Mesenchymal stem cell (in vitro differentiated cells and primary cell): ENCODE measurements at regions not wholly inside any gene's neighbourhood (a gene's known extent, or its start where the extent isn't known, plus 50 kb on each side); places are given as distances from the start of the nearest gene placed in this dataset.

ENCODE experiments used
- DNase-seq: peaks from one replicate; pipeline ENCODE4 v3.0.0-alpha.2; 2013
- H2AFZ ChIP-seq: one replicate; pipeline ENCODE4 v1.6.1; 2013; ENCODE audit warnings: low read depth, mild to moderate bottlenecking, control low read depth, inconsistent platforms, low read length, moderate library complexity
- H2AK5ac ChIP-seq: 2 replicates; pipeline ENCODE4 v1.6.1; 2013; ENCODE audit warnings: low read length, moderate library complexity, mild to moderate bottlenecking, inconsistent platforms; ENCODE audit not compliant: severe bottlenecking
- H2BK120ac ChIP-seq: one replicate; pipeline ENCODE4 v1.6.1; 2013; ENCODE audit warnings: low read depth, mild to moderate bottlenecking, inconsistent platforms, low read length, moderate library complexity
- H2BK12ac ChIP-seq, 2 experiments: one replicate each; pipeline ENCODE4 v1.6.1; 2013; ENCODE audit warnings: inconsistent platforms in 2 of 2, low read length in 2 of 2, mild to moderate bottlenecking in 2 of 2, moderate library complexity in 2 of 2, control low read depth in 1 of 2
- H2BK15ac ChIP-seq: one replicate; pipeline ENCODE4 v1.6.1; 2013; ENCODE audit warnings: mild to moderate bottlenecking, low read depth, inconsistent platforms; ENCODE audit not compliant: poor library complexity, severe bottlenecking
- H2BK5ac ChIP-seq: 2 replicates; pipeline ENCODE4 v1.6.1; 2013; ENCODE audit warnings: low read depth, mild to moderate bottlenecking, low read length, control low read depth, inconsistent platforms; ENCODE audit not compliant: poor library complexity, severe bottlenecking
- H3K14ac ChIP-seq, 2 experiments: one replicate each; pipeline ENCODE4 v1.6.1; 2013; ENCODE audit warnings: inconsistent platforms in 2 of 2, low read length in 2 of 2, control low read depth in 1 of 2, mild to moderate bottlenecking in 1 of 2, moderate library complexity in 1 of 2
- H3K18ac ChIP-seq, 2 experiments: one replicate each; pipeline ENCODE4 v1.6.1; 2013; ENCODE audit warnings: inconsistent platforms in 2 of 2, low read length in 2 of 2, control low read depth in 1 of 2, low read depth in 1 of 2, mild to moderate bottlenecking in 1 of 2
- H3K23ac ChIP-seq, 2 experiments: one replicate each; pipeline ENCODE4 v1.6.1; 2013; ENCODE audit warnings: inconsistent platforms in 2 of 2, low read length in 2 of 2, mild to moderate bottlenecking in 2 of 2, moderate library complexity in 2 of 2, control low read depth in 1 of 2
- H3K27ac ChIP-seq: 2 replicates; pipeline ENCODE4 v1.5.1; 2013; ENCODE audit warnings: mild to moderate bottlenecking, moderate library complexity, low read length, control low read depth, inconsistent platforms; ENCODE audit not compliant: poor library complexity, severe bottlenecking
- H3K27me3 ChIP-seq, 2 experiments: 2 replicates each; pipeline versions ENCODE4 v1.6.1 to v1.7.0; 2013; ENCODE audit warnings: low read length in 2 of 2, mild to moderate bottlenecking in 2 of 2, moderate library complexity in 2 of 2, control low read depth in 1 of 2, inconsistent platforms in 1 of 2; ENCODE audit not compliant: control insufficient read depth in 1 of 2, insufficient read depth in 1 of 2
- H3K36me3 ChIP-seq, 2 experiments: 2 replicates each; pipeline versions ENCODE4 v1.6.1 to v1.7.0; 2013; ENCODE audit warnings: low read length in 2 of 2, control low read depth in 1 of 2, inconsistent platforms in 1 of 2, low read depth in 1 of 2, mild to moderate bottlenecking in 1 of 2; ENCODE audit not compliant: insufficient read depth in 2 of 2, control insufficient read depth in 1 of 2
- H3K4ac ChIP-seq, 2 experiments: one replicate each; pipeline ENCODE4 v1.6.1; 2013; ENCODE audit warnings: inconsistent platforms in 2 of 2, low read length in 2 of 2, mild to moderate bottlenecking in 2 of 2, moderate library complexity in 2 of 2, control low read depth in 1 of 2, low read depth in 1 of 2
- H3K4me1 ChIP-seq: 2 replicates; pipeline ENCODE4 v1.6.1; 2013; ENCODE audit warnings: low read depth, low read length, control low read depth; ENCODE audit not compliant: control insufficient read depth, insufficient read depth
- H3K4me2 ChIP-seq: 2 replicates; pipeline ENCODE4 v1.6.1; 2013; ENCODE audit warnings: low read length, mild to moderate bottlenecking, inconsistent platforms; ENCODE audit not compliant: poor library complexity, severe bottlenecking
- H3K4me3 ChIP-seq, 2 experiments: 2 replicates each; pipeline versions ENCODE4 v1.5.1 to v1.7.0; 2013; ENCODE audit warnings: low read length in 2 of 2, mild to moderate bottlenecking in 2 of 2, control low read depth in 1 of 2, low read depth in 1 of 2; ENCODE audit not compliant: insufficient read depth in 1 of 2
- H3K79me1 ChIP-seq: replicated peaks from 2 replicates; pipeline ENCODE4 v1.6.1; 2013; ENCODE audit warnings: mild to moderate bottlenecking, control low read depth, low read length, inconsistent platforms; ENCODE audit not compliant: poor library complexity, severe bottlenecking
- H3K9ac ChIP-seq: 2 replicates; pipeline ENCODE4 v1.7.0; 2013; ENCODE audit warnings: mild to moderate bottlenecking, low read length, moderate library complexity
- H3K9me3 ChIP-seq: 2 replicates; pipeline ENCODE4 v1.7.0; 2013; ENCODE audit warnings: mild to moderate bottlenecking, low read length; ENCODE audit not compliant: control insufficient read depth
- H4K8ac ChIP-seq: one replicate; pipeline ENCODE4 v1.6.1; 2013; ENCODE audit warnings: inconsistent platforms, mild to moderate bottlenecking, low read length, moderate library complexity
- H4K91ac ChIP-seq: one replicate; pipeline ENCODE4 v1.6.1; 2013; ENCODE audit warnings: mild to moderate bottlenecking, low read length, inconsistent platforms
- WGBS: methylation state at CpG from one replicate; pipeline ENCODE4 v1.1.7; 2013; ENCODE audit warnings: mixed read lengths; 5-methylcytosine and 5-hydroxymethylcytosine counted together

- H4K8ac ChIP-seq = no peak overlapping the region
- H2BK5ac ChIP-seq = no peak overlapping the region
- H2BK12ac ChIP-seq = no peak overlapping the region
- DNase-seq = no peak
- no peak overlapping the region for H3K27ac ChIP-seq
- H2BK15ac ChIP-seq = no peak overlapping the region
- H3K9ac ChIP-seq = no peak overlapping the region
- no peak overlapping the region for H3K18ac ChIP-seq
- H4K91ac ChIP-seq = no peak overlapping the region
- no peak overlapping the region for H3K23ac ChIP-seq
- H2AK5ac ChIP-seq = no peak overlapping the region
- whole genome bisulfite sequencing = 94% methylated on average over 2 of the region's 2 CpGs
- no peak overlapping the region for H3K4me2 ChIP-seq
- H3K9me3 ChIP-seq = peaks cover 20% of the 10 kb centered on the region
- no peak overlapping the region for H2BK120ac ChIP-seq
- H3K79me1 ChIP-seq = no peaks in the 10 kb centered on the region
- no peak overlapping the region for H3K14ac ChIP-seq
- no peaks in the 10 kb centered on the region for H3K27me3 ChIP-seq
- no peaks in the 10 kb centered on the region for H3K4me1 ChIP-seq
- no peak overlapping the region for H3K4me3 ChIP-seq
- H3K4ac ChIP-seq = no peak overlapping the region
- no peaks in the 10 kb centered on the region for H3K36me3 ChIP-seq
- H2AFZ ChIP-seq = no peak overlapping the region
These were observed 477.7 kb upstream of the TPK1 start for GRCh38 chr7:145313551-145313950.

- Histone ChIP-seq H2BK120ac (no peak overlapping the region), H3K4ac (no peak overlapping the region), H3K27me3 (no peaks in the 10 kb centered on the region), H3K9me3 (peaks cover 13% of the 10 kb centered on the region), H3K4me3 (no peak overlapping the region), H2BK15ac (no peak overlapping the region), H3K36me3 (no peaks in the 10 kb centered on the region), H4K8ac (no peak overlapping the region), H2BK5ac (no peak overlapping the region), H3K18ac (no peak overlapping the region), H3K79me1 (no peaks in the 10 kb centered on the region), H3K27ac (no peak overlapping the region), H3K23ac (no peak overlapping the region), H2BK12ac (no peak overlapping the region), H3K4me1 (no peaks in the 10 kb centered on the region), H3K4me2 (no peak overlapping the region), H4K91ac (no peak overlapping the region), H3K9ac (no peak overlapping the region), H3K14ac (no peak overlapping the region), H2AFZ (no peak overlapping the region), H2AK5ac (no peak overlapping the region)
- WGBS = 67% methylated on average over 1 of the region's 1 CpG
- DNase-seq = no peak
These were observed 457.9 kb upstream of the TPK1 start for GRCh38 chr7:145293754-145294153.

DNA sequence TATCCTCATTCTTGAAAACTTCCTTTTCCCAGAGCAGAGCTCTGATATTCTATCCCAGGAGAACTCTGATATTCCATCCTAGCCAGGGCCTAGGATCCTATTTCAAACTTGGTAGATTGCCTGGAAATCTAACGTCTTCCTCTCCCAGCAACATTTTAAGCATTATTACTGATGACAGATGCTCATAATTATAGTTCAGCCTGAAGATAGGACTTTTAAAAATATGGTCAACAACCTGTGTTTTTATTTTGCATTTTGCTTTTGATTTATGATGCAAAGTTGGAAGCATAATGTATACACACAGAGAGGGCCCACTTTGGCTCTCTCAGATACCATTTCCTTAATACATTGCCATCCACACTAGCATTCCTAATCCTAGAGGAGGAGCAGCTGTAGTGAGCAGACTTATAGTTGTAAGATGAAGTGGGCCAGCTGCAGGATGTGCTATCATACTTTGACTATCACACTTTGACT, 457.4 kb upstream of the TPK1 start:
- DNase-seq = no peak
- no peak overlapping the region for H2BK120ac ChIP-seq
- H2BK15ac ChIP-seq = no peak overlapping the region
- no peak overlapping the region for H2AFZ ChIP-seq
- no peak overlapping the region for H2AK5ac ChIP-seq
- no CpG with 5 or more reads among the region's 1 CpG for WGBS
- no peak overlapping the region for H3K27ac ChIP-seq
- no peaks in the 10 kb centered on the region for H3K27me3 ChIP-seq
- H3K4me3 ChIP-seq = no peak overlapping the region
- H3K36me3 ChIP-seq = no peaks in the 10 kb centered on the region
- H3K9ac ChIP-seq = no peak overlapping the region
- no peak overlapping the region for H3K4me2 ChIP-seq
- H3K23ac ChIP-seq = no peak overlapping the region
- H3K9me3 ChIP-seq = peaks cover 13% of the 10 kb centered on the region
- no peak overlapping the region for H3K18ac ChIP-seq
- H2BK12ac ChIP-seq = no peak overlapping the region
- H3K14ac ChIP-seq = no peak overlapping the region
- H4K91ac ChIP-seq = no peak overlapping the region
- H3K4me1 ChIP-seq = no peaks in the 10 kb centered on the region
- no peak overlapping the region for H3K4ac ChIP-seq
- no peak overlapping the region for H2BK5ac ChIP-seq
- no peak overlapping the region for H4K8ac ChIP-seq
- H3K79me1 ChIP-seq = no peaks in the 10 kb centered on the region

DNA sequence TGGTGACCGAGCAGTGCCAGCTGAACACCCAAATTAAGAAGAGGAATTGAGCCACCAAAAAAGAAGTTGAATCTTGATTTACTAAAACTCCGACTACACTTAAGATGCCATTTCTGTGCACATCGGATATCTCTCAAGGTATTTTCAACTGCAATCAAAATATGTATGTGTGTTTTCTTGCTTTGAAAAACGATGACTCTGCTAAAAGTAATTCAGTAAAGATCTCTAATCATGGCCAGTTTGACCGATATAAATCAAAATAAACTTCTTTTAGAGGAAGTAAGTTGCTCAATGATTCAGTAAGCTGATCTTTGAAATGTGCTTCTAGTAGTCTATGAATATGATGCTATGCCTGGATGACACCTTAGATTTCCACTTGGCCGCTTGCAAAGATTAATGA, 453.5 kb upstream of the TPK1 start:
- Histone ChIP-seq H3K27me3 (no peaks in the 10 kb centered on the region), H3K23ac (no peak overlapping the region), H3K4me3 (no peak overlapping the region), H3K18ac (no peak overlapping the region), H3K36me3 (no peaks in the 10 kb centered on the region), H2BK120ac (no peak overlapping the region), H4K8ac (no peak overlapping the region), H3K4ac (no peak overlapping the region), H2BK12ac (no peak overlapping the region), H3K4me2 (no peak overlapping the region), H3K79me1 (no peaks in the 10 kb centered on the region), H3K9ac (no peak overlapping the region), H2AK5ac (no peak overlapping the region), H2BK15ac (no peak overlapping the region), H2AFZ (no peak overlapping the region), H3K4me1 (no peaks in the 10 kb centered on the region), H4K91ac (no peak overlapping the region), H3K27ac (no peak overlapping the region), H3K9me3 (peaks cover 9% of the 10 kb centered on the region), H2BK5ac (no peak overlapping the region), H3K14ac (no peak overlapping the region)
- no peak for DNase-seq
- 80% methylated on average over 3 of the region's 6 CpGs for WGBS
